Kidney (tissue), 13 donors: ENCODE measurements at regions not wholly inside any gene's neighbourhood (a gene's known extent, or its start where the extent isn't known, plus 50 kb on each side); places are given as distances from the start of the nearest gene placed in this dataset.

ENCODE experiments used
- DNase-seq, 5 donors: peaks; one replicate each; pipeline ENCODE4 v3.0.0-alpha.2; 2013 to 2020
- FAIRE-seq: peaks from 2 replicates; lab custom pipeline; 2012; peaks lifted over from hg19 to GRCh38; lab: Jason Lieb, UNC
- H3K27ac ChIP-seq, 2 donors: one replicate each; pipeline ENCODE4 v1.7.0; 2013; ENCODE audit warnings: low read depth in 2 of 2, low read length in 2 of 2, inconsistent platforms in 1 of 2
- H3K27me3 ChIP-seq: one replicate; pipeline ENCODE4 v1.7.1; 2013; ENCODE audit warnings: low read length, inconsistent platforms; ENCODE audit not compliant: control insufficient read depth, insufficient read depth
- H3K36me3 ChIP-seq, 3 donors: one replicate each; pipeline versions ENCODE4 v1.7.0 to v1.7.1; 2013; ENCODE audit warnings: low read length in 3 of 3, control low read depth in 1 of 3, inconsistent platforms in 1 of 3; ENCODE audit not compliant: insufficient read depth in 3 of 3, control insufficient read depth in 2 of 3
- H3K4me1 ChIP-seq, 3 donors: one replicate each; pipeline versions ENCODE4 v1.7.0 to v1.7.1; 2013; ENCODE audit warnings: low read length in 3 of 3, inconsistent platforms in 1 of 3, low read depth in 1 of 3; ENCODE audit not compliant: control insufficient read depth in 2 of 3, insufficient read depth in 2 of 3
- H3K4me3 ChIP-seq, 3 donors: one replicate each; pipeline versions ENCODE4 v1.7.0 to v1.8.1; 2013; ENCODE audit warnings: low read length in 3 of 3, control low read depth in 1 of 3, inconsistent platforms in 1 of 3
- H3K9ac ChIP-seq, 3 donors: one replicate each; pipeline versions ENCODE4 v1.7.0 to v1.7.1; 2013; ENCODE audit warnings: low read length in 3 of 3, control low read depth in 1 of 3, inconsistent platforms in 1 of 3
- H3K9me3 ChIP-seq, 3 donors: one replicate each; pipeline versions ENCODE4 v1.7.0 to v1.7.1; 2013; ENCODE audit warnings: low read length in 3 of 3, control low read depth in 1 of 3, inconsistent platforms in 1 of 3; ENCODE audit not compliant: control insufficient read depth in 2 of 3, insufficient read depth in 1 of 3
- CTCF ChIP-seq: IDR thresholded peaks from 3 replicates; pipeline ENCODE4 v1.5.1; 2012; ENCODE audit warnings: mild to moderate bottlenecking, moderate library complexity, borderline replicate concordance; ENCODE audit not compliant: insufficient read depth; ENCODE audit errors: extremely low read depth
- intact Hi-C: fragments of 100-400 bp; cut with DNase I; formaldehyde crosslinking; loops from one replicate; pipeline ENCODE4 v1.11.1; 2022
- donor health status: control.
- donor health status: control.
- donor health status: control.
- donor health status: control.
- donor health status: control.
- donor health status: DM: yes; HTN: yes; CAD: no.
- donor health status: Normal renal cell carcinoma (clear cell type).

GRCh38 chr12:98423963-98424362 is 91.4 kb upstream of the TMPO start:
- no peak for TF ChIP-seq CTCF
- no peaks in the 10 kb centered on the region for H3K9me3 ChIP-seq
- no peak overlapping the region for H3K27ac ChIP-seq
- H3K4me3 ChIP-seq = no peak overlapping the region
- peaks cover 0 to 2% (median 0%) of the 10 kb centered on the region in 3 donors for H3K4me1 ChIP-seq
- no peaks in the 10 kb centered on the region for H3K27me3 ChIP-seq
- DNase-seq = no peak
- no peak overlapping the region for H3K9ac ChIP-seq
- no peaks in the 10 kb centered on the region for H3K36me3 ChIP-seq
- no peak for FAIRE-seq
- intact Hi-C loops = no loop called here

GRCh38 chr12:98424726-98425401 is 90.5 kb upstream of the TMPO start:
- peak; percentile 42 for FAIRE-seq
- H3K4me3 ChIP-seq = peak overlapping the region in 1 of 3 donors; percentile 9

GRCh38 chr12:98425859-98426258 is 89.5 kb upstream of the TMPO start:
- TF ChIP-seq CTCF = no peak
- H3K9ac ChIP-seq = no peak overlapping the region
- H3K9me3 ChIP-seq = no peaks in the 10 kb centered on the region
- no peak overlapping the region for H3K4me3 ChIP-seq
- intact Hi-C loops = no loop called here
- no peaks in the 10 kb centered on the region for H3K27me3 ChIP-seq
- DNase-seq = no peak
- H3K36me3 ChIP-seq = no peaks in the 10 kb centered on the region
- no peak overlapping the region for H3K27ac ChIP-seq
- no peak for FAIRE-seq
- no peaks in the 10 kb centered on the region for H3K4me1 ChIP-seq

More at GRCh38 chr12:98424726-98425401, 90.5 kb upstream of the TMPO start:
- Histone ChIP-seq H3K36me3 (no peaks in the 10 kb centered on the region), H3K9ac (no peak overlapping the region), H3K27me3 (no peaks in the 10 kb centered on the region), H3K4me1 (no peaks in the 10 kb centered on the region), H3K27ac (no peak overlapping the region), H3K9me3 (no peaks in the 10 kb centered on the region)
- peak in 4 of 5 donors; percentile 85 to 95 (median 92) for DNase-seq
- peak; percentile 58 for TF ChIP-seq CTCF
- intact Hi-C loops = no loop called here

DNA sequence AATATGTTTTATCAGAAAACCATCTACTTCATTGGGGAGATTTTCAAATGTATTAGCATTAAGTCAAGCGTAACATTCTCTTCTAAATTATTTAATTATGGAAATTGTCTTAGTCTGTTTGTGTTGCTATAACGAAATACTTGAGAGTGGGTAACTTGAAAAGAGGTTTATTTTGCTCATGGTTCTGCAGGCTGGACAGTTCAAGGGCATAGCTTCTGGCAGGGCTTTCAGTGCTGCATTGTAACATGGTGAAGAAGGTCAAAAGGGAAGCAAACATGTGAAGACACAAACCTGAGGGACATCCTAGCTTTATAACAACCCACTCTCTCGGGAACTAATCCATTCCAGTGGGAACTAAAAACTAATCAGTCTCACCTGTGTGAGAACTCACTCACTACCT is 84.3 kb upstream of the TMPO start:
- FAIRE-seq (no peak), DNase-seq (no peak)
- no peak for TF ChIP-seq CTCF
- Histone ChIP-seq H3K9me3 (peaks cover 0 to 5% (median 0%) of the 10 kb centered on the region in 3 donors), H3K4me1 (no peaks in the 10 kb centered on the region), H3K9ac (no peak overlapping the region), H3K4me3 (no peak overlapping the region), H3K27ac (no peak overlapping the region), H3K36me3 (no peaks in the 10 kb centered on the region), H3K27me3 (no peaks in the 10 kb centered on the region)
- intact Hi-C loops = no loop called here
